ENCODE measurements at regions not wholly inside any gene's neighbourhood (a gene's known extent, or its start where the extent isn't known, plus 50 kb on each side); places are given as distances from the start of the nearest gene placed in this dataset.

DNA sequence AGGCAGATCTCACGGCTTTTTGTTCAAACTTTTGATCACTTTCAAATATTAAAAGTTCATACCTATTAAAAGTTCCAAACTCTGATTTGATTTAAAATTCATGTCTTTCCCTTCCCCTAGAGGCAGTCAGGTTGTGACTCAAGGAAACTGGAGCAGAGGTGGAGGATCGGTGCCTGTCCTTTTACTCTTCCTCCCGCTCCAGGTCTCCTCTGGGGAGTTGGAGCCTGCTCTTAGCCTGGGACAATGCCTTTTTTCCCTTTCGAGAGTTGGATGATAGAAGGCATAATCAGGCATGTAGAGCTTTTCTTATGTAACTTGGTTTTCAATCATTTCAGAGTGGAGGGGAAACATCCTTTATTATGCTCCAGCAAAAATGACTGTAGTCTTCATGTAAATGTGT is 1706.1 kb upstream of the CELF4 start:
- Histone ChIP-seq H3K27ac (ENCODE audit: insufficient read depth, low read depth, low read length) (no peak overlapping the region), H4K20me1 (replicated peaks; ENCODE audit: control insufficient read depth, extremely low read depth, insufficient read depth, low read length) (no peaks in the 10 kb centered on the region), H3K36me3 (ENCODE audit: control insufficient read depth in 2 of 2, extremely low read depth in 1 of 2, insufficient read depth in 2 of 2, low read length in 2 of 2) (no peaks in the 10 kb centered on the region), H3K4me2 (ENCODE audit: insufficient read depth, low read length) (no peak overlapping the region), H3K4me3 (replicated peaks in 1 of 3; ENCODE audit: insufficient read depth in 1 of 3, low read depth in 1 of 3, low read length in 3 of 3) (no peak overlapping the region), H3K9me3 (replicated peaks; ENCODE audit: control insufficient read depth, insufficient read depth, low read length) (no peaks in the 10 kb centered on the region), H3K27me3 (ENCODE audit: control insufficient read depth in 2 of 2, insufficient read depth in 2 of 2, low read length in 2 of 2) (no peaks in the 10 kb centered on the region), H3K9ac (replicated peaks; ENCODE audit: extremely low read depth, insufficient read depth, low read length) (no peak overlapping the region), H3K4me1 (ENCODE audit: control insufficient read depth, extremely low read depth, insufficient read depth, low read length) (no peaks in the 10 kb centered on the region), H3K79me2 (ENCODE audit: control insufficient read depth, insufficient read depth, low read length) (no peaks in the 10 kb centered on the region), H3K9me1 (replicated peaks; ENCODE audit: control insufficient read depth, extremely low read depth, insufficient read depth, low read length) (no peaks in the 10 kb centered on the region), H2AFZ (ENCODE audit: low read depth, low read length) (no peak overlapping the region)
- ChIA-PET CTCF (interaction anchor here (0.7 kb wide), 1 partner anchor 22 kb away, joined by 3 read pairs; no protein-coding TSS in a partner anchor), POLR2A (no interaction called here)
- DNase-seq (ENCODE audit: low read depth, low spot score): no peak
- FAIRE-seq: no peak
- TF ChIP-seq GATA2 (IDR thresholded peaks at IDR 0.05; ENCODE audit: insufficient read depth, insufficient read length, low read depth, low read length): no peak
- TF ChIP-seq FOS (IDR thresholded peaks at IDR 0.05; ENCODE audit: borderline replicate concordance, insufficient read depth, low read length): no peak
- TF ChIP-seq, protein P1, sequence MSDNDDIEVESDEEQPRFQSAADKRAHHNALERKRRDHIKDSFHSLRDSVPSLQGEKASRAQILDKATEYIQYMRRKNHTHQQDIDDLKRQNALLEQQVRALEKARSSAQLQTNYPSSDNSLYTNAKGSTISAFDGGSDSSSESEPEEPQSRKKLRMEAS (IDR thresholded peaks at IDR 0.05; ENCODE audit: insufficient read depth, insufficient read length): no peak
- TF ChIP-seq POLR2AphosphoS5 (IDR thresholded peaks at IDR 0.05; ENCODE audit: insufficient read depth, low read depth, low read length): no peak
- no peak for TF ChIP-seq JUN (IDR thresholded peaks at IDR 0.05; ENCODE audit: borderline replicate concordance, insufficient read depth, insufficient read length, low read depth)
- no peak for TF ChIP-seq POLR2A (IDR thresholded peaks at IDR 0.05; ENCODE audit: low read depth, low read length)
- TF ChIP-seq EZH2 (IDR thresholded peaks at IDR 0.05; ENCODE audit: borderline replicate concordance, low read depth, low read length, severe bottlenecking): no peak
- TF ChIP-seq, protein P2, sequence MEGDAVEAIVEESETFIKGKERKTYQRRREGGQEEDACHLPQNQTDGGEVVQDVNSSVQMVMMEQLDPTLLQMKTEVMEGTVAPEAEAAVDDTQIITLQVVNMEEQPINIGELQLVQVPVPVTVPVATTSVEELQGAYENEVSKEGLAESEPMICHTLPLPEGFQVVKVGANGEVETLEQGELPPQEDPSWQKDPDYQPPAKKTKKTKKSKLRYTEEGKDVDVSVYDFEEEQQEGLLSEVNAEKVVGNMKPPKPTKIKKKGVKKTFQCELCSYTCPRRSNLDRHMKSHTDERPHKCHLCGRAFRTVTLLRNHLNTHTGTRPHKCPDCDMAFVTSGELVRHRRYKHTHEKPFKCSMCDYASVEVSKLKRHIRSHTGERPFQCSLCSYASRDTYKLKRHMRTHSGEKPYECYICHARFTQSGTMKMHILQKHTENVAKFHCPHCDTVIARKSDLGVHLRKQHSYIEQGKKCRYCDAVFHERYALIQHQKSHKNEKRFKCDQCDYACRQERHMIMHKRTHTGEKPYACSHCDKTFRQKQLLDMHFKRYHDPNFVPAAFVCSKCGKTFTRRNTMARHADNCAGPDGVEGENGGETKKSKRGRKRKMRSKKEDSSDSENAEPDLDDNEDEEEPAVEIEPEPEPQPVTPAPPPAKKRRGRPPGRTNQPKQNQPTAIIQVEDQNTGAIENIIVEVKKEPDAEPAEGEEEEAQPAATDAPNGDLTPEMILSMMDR (IDR thresholded peaks at IDR 0.05; ENCODE audit: extremely low read depth in 1 of 2, insufficient read depth in 1 of 2, low read depth in 1 of 2, low read length in 2 of 2): no peak
- no peak for TF ChIP-seq MYC (IDR thresholded peaks at IDR 0.05; ENCODE audit: low read depth, low read length)
- dilution Hi-C loops (cut with MboI; ENCODE audit: extremely low pct_ligation_motif_present, low sequenced_read_pairs) (no loop called here), intact Hi-C loops (cut with micrococcal nuclease) (no loop called here)
- BruUV-seq (replicated peaks): no TSS peak

Measured in endothelial cell of umbilical vein (primary cell).